ENCODE measurements at regions not wholly inside any gene's neighbourhood (a gene's known extent, or its start where the extent isn't known, plus 50 kb on each side); places are given as distances from the start of the nearest gene placed in this dataset.

DNA sequence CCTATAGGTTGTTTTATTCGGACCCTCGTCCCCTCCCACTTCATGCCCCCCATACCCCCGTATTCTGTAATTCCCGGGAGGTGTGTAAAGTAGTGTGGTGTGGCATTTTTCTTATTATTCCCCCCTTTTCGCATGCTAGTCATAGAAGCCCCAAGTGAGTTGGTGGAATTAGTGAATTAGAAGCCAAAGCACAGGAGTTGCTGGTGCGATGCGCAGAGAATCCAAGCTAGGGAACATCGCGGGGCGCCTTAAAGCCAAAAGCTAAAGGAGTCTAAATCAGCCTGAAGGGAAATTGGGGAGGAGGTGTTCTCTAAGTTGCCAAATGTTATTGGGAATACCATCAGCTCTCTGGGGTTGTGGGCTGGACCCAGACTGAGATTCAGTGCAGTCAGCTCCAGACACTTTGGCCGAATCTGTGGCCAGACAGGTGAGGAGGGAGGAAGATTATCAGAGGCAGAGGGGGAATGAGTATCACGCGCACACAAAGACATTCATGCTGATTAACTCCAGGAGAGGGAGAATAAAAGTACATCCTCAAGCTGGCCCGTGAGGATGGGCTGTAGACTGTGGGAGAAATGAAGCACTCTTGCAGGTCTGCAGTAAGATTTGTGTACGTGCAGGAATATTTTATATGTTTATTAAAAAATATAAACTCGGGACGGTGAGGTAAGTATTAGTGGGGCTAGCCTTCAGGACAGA, 102.8 kb upstream of the HSD17B12 start:
- Mint-ChIP-seq H3K27ac (no peak overlapping the region), H3K4me3 (no peak overlapping the region), H3K9me3 (no peaks in the 10 kb centered on the region), H3K4me1 (peaks cover 18 to 28% of the 10 kb centered on the region in 2 donors), H3K36me3 (no peaks in the 10 kb centered on the region), H3K27me3 (ENCODE audit: low read depth in 2 of 2) (peaks cover 71 to 74% of the 10 kb centered on the region in 2 donors)
- no peaks in the 10 kb centered on the region for H3K36me3 ChIP-seq (ENCODE audit: control insufficient read depth, insufficient read depth, low read length)
- H3K4me1 ChIP-seq (ENCODE audit: control insufficient read depth, insufficient read depth, low read length), result peaks cover 25% of the 10 kb centered on the region
- H3K27ac ChIP-seq (ENCODE audit: low read length), result no peak overlapping the region
- WGBS (ENCODE audit: insufficient coverage), result 11% methylated on average over 12 of the region's 17 CpGs
- no peaks in the 10 kb centered on the region for H3K9me3 ChIP-seq (ENCODE audit: control insufficient read depth, insufficient read depth, low read length)
- intact Hi-C loops (cut with micrococcal nuclease), result no loop called here
- no peak for ATAC-seq
- DNase-seq, result no peak
- H3K4me3 ChIP-seq (ENCODE audit: low read length), result no peak overlapping the region
- peaks cover 50% of the 10 kb centered on the region for H3K27me3 ChIP-seq (ENCODE audit: control insufficient read depth, insufficient read depth, low read length)
- TF ChIP-seq, protein P1, sequence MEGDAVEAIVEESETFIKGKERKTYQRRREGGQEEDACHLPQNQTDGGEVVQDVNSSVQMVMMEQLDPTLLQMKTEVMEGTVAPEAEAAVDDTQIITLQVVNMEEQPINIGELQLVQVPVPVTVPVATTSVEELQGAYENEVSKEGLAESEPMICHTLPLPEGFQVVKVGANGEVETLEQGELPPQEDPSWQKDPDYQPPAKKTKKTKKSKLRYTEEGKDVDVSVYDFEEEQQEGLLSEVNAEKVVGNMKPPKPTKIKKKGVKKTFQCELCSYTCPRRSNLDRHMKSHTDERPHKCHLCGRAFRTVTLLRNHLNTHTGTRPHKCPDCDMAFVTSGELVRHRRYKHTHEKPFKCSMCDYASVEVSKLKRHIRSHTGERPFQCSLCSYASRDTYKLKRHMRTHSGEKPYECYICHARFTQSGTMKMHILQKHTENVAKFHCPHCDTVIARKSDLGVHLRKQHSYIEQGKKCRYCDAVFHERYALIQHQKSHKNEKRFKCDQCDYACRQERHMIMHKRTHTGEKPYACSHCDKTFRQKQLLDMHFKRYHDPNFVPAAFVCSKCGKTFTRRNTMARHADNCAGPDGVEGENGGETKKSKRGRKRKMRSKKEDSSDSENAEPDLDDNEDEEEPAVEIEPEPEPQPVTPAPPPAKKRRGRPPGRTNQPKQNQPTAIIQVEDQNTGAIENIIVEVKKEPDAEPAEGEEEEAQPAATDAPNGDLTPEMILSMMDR (IDR thresholded peaks at IDR 0.05), result no peak

DNA sequence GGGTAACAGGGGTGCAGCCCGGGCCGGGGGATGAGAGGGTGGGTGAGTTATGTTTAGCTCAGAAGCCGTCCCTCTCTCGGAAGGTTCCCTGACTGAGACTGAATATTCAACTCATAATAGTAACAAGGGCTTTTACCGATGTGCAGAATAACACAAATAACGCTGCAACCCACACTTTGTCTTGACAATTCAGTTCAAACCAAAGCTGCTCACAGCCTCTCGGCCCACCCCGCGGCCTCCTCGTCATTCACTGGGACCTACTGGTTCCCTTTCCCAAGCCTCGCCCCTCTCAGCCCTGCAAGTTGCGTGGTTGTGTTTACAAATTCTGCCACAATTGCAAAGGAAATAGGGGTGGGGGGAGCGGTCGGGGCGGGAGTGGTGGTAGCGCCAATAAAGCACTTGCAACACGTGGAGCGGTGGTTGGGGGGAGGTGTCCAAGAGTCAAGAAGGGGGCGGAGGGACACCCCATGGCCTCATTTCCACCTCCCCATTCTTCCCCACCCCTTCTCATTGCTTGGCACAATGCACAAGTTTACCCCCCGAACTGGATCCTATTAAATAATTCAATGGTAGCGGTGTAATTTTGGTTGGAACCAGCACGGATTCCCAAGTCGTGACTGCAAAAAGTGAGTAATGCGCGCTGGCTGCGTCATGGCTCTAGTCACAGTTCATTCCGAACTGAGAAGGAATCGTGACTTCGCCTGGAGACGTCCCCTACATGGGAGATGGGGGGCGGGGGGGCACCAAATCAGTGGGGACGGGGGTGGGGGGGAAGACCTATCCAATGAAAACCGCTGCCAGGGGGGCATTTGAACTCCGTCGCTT, 102.0 kb upstream of the HSD17B12 start:
- H3K4me1 ChIP-seq (ENCODE audit: control insufficient read depth, insufficient read depth, low read length), result peaks cover 25% of the 10 kb centered on the region
- Mint-ChIP-seq H3K27ac (no peak overlapping the region), H3K27me3 (ENCODE audit: low read depth in 2 of 2) (peaks cover 64 to 76% of the 10 kb centered on the region in 2 donors), H3K9me3 (no peaks in the 10 kb centered on the region), H3K4me1 (peaks cover 18 to 28% of the 10 kb centered on the region in 2 donors), H3K36me3 (no peaks in the 10 kb centered on the region), H3K4me3 (peak overlapping the region; percentile 45)
- H3K9me3 ChIP-seq (ENCODE audit: control insufficient read depth, insufficient read depth, low read length), result no peaks in the 10 kb centered on the region
- H3K27ac ChIP-seq (ENCODE audit: low read length), result no peak overlapping the region
- TF ChIP-seq, protein P1 (IDR thresholded peaks at IDR 0.05), result no peak
- H3K27me3 ChIP-seq (ENCODE audit: control insufficient read depth, insufficient read depth, low read length), result peaks cover 52% of the 10 kb centered on the region
- no peaks in the 10 kb centered on the region for H3K36me3 ChIP-seq (ENCODE audit: control insufficient read depth, insufficient read depth, low read length)
- WGBS (ENCODE audit: insufficient coverage), result 2% methylated on average over 27 of the region's 35 CpGs
- no peak for DNase-seq
- no peak overlapping the region for H3K4me3 ChIP-seq (ENCODE audit: low read length)
- no peak for ATAC-seq
- intact Hi-C loops (cut with micrococcal nuclease), result no loop called here

DNA sequence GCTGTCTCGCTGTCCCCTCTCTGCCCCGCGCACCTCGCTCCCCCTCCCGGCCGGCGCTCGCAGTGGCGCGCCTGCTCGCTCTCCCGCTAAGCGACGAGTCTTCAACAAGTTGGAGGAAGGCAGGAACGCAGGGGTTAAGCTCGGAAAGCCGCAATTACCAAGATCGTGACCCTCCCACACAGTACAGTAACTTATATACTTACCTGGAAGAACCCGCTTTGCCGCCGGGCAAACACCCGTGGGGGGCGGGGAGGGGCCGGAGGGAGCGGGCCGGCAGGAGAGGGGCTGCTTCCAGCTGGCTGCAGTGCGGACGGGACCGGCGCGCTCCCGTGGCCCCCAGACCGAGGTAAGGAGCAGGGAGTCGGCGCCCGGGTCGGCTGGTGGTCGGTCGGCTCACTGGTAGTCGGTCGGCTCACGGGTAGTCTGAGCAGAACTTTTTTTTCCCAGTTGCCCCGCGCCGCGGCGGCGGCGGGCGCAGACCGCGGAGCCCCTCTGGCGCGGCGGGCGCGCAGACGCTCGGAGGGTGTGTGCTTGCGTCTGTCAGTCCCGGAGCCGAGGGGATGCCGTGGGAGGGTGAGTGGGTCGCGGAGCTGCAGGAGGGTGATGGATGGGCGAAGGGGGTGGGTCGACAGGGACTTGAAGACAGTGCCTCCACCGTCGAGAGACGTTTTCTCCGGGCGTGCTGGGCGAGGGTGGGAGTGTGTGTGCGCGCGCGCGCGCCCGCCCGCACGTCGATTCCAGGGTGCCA, 101.2 kb upstream of the HSD17B12 start:
- under 1% methylated on average over 83 of the region's 83 CpGs for WGBS (ENCODE audit: insufficient coverage)
- Histone ChIP-seq H3K27me3 (ENCODE audit: control insufficient read depth, insufficient read depth, low read length) (peaks cover 55% of the 10 kb centered on the region), H3K36me3 (ENCODE audit: control insufficient read depth, insufficient read depth, low read length) (no peaks in the 10 kb centered on the region), H3K9me3 (ENCODE audit: control insufficient read depth, insufficient read depth, low read length) (no peaks in the 10 kb centered on the region), H3K27ac (ENCODE audit: low read length) (no peak overlapping the region), H3K4me1 (ENCODE audit: control insufficient read depth, insufficient read depth, low read length) (peaks cover 25% of the 10 kb centered on the region), H3K4me3 (ENCODE audit: low read length) (no peak overlapping the region)
- Mint-ChIP-seq H3K9me3 (no peaks in the 10 kb centered on the region), H3K27ac (no peak overlapping the region), H3K27me3 (ENCODE audit: low read depth in 2 of 2) (peaks cover 63 to 75% of the 10 kb centered on the region in 2 donors), H3K36me3 (no peaks in the 10 kb centered on the region), H3K4me3 (peak overlapping the region; percentile 60), H3K4me1 (peaks cover 18 to 28% of the 10 kb centered on the region in 2 donors)
- intact Hi-C loops (cut with micrococcal nuclease), result no loop called here
- peak in 1 of 2 donors; percentile 21 for DNase-seq
- ATAC-seq, result no peak
- TF ChIP-seq, protein P1 (IDR thresholded peaks at IDR 0.05), result no peak

All from natural killer cell (primary cell).